Mucosa of stomach (tissue), 1 donor: ENCODE measurements at regions not wholly inside any gene's neighbourhood (a gene's known extent, or its start where the extent isn't known, plus 50 kb on each side); places are given as distances from the start of the nearest gene placed in this dataset.

ENCODE experiments used
- H3K27me3 ChIP-seq: one replicate; pipeline ENCODE4 v1.7.0; 2013; ENCODE audit warnings: mild to moderate bottlenecking, low read length; ENCODE audit not compliant: control insufficient read depth, insufficient read depth
- H3K36me3 ChIP-seq: one replicate; pipeline ENCODE4 v1.7.0; 2013; ENCODE audit warnings: low read length; ENCODE audit not compliant: control insufficient read depth, insufficient read depth
- H3K4me1 ChIP-seq: one replicate; pipeline ENCODE4 v1.7.0; 2013; ENCODE audit warnings: mild to moderate bottlenecking, low read length; ENCODE audit not compliant: control insufficient read depth, insufficient read depth
- H3K4me3 ChIP-seq: one replicate; pipeline ENCODE4 v1.7.0; 2013; ENCODE audit warnings: low read length
- H3K9ac ChIP-seq: one replicate; pipeline ENCODE4 v1.7.0; 2013; ENCODE audit warnings: mild to moderate bottlenecking, low read length, moderate library complexity
- H3K9me3 ChIP-seq: one replicate; pipeline ENCODE4 v1.7.0; 2013; ENCODE audit warnings: mild to moderate bottlenecking, low read length, moderate library complexity; ENCODE audit not compliant: control insufficient read depth
- donor health status: Pancreatic carcinoma.

DNA sequence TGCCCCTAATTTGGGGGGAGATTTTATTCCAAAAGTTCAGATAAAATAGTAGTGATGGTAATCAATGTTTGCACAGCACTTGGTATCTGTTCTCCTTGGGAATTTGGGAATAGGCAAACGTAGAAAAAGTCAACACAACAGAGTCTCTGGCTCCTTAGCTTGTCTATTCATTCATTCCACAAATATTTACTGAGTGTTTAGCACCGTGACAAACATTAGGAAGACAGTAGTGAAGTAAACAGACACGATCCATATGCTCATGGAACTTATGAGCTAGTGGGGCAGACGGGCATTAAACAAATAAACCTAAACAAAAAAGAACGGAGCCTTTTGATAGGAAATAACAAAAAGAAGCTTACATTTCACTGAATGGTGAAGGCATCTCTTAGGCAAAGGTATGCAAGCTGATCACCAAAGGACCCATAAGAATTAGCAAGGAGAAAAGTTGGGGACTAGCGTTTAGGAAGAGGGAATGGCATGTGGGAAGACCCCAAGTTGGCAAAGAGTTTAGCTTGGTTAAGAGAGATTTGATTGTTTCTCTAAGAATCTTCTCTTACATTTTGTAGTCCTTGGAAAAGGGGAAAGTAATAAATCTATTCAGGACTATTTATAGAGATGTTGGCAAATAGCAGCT, 243.9 kb upstream of the NPY start:
- H3K36me3 ChIP-seq: no peaks in the 10 kb centered on the region
- no peaks in the 10 kb centered on the region for H3K4me1 ChIP-seq
- no peaks in the 10 kb centered on the region for H3K9me3 ChIP-seq

GRCh38 chr7:24042028-24042427, 242.0 kb upstream of the NPY start:
- no peaks in the 10 kb centered on the region for H3K27me3 ChIP-seq
- no peaks in the 10 kb centered on the region for H3K9me3 ChIP-seq
- no peaks in the 10 kb centered on the region for H3K36me3 ChIP-seq
- no peak overlapping the region for H3K9ac ChIP-seq
- no peaks in the 10 kb centered on the region for H3K4me1 ChIP-seq
- H3K4me3 ChIP-seq: no peak overlapping the region

More for the DNA sequence above, 243.9 kb upstream of the NPY start:
- Histone ChIP-seq H3K4me3 (no peak overlapping the region), H3K27me3 (no peaks in the 10 kb centered on the region), H3K9ac (no peak overlapping the region)

DNA sequence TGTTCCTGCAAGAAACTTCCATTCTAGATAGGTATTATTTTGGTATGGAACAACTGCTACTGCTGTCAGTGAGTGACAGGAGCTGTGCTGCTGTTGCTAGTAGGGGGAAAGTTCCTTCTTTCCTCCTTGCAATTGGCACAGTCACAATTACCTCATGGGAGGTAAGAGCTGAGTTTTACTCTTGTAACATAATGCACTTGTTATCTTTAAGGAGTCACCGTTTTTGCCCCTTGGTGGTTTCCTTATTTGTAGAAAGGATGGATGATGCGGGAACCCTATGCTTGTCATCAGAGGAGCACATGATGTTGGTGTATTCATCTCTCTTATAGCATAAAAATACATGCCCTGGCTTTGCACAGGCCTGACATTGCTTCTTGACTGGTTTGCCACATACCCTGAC, 234.7 kb upstream of the NPY start:
- H3K4me1 ChIP-seq: no peaks in the 10 kb centered on the region
- H3K36me3 ChIP-seq: no peaks in the 10 kb centered on the region
- no peaks in the 10 kb centered on the region for H3K27me3 ChIP-seq
- H3K9ac ChIP-seq: no peak overlapping the region
- H3K4me3 ChIP-seq: no peak overlapping the region
- H3K9me3 ChIP-seq: no peaks in the 10 kb centered on the region

DNA sequence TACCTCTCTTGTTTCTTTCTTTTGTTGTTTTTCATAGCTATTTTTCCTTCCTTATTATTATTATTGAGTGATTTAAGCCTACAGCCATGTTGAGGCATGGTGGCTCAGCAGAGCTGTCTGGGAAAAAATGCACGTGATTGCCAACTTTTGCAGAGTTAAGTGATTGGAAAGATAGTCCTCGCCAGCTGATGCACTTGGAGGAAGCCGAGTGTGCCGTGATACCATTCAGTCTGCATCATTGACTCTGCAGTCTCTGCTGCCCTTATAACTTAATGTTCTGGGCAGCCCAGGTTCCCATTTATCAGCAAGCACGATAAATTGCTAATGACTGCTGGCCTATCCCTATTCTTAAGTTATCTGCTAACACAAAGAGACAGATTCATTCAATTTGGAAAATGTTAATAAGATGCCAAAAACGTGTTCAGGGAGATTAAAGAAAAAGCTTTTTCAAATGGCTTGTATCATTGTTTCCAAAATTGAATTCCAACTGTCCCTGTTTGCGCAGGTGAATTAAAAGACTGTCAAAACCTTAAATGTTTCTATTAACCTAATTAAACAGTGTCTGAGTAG, 232.9 kb upstream of the NPY start:
- Histone ChIP-seq H3K4me3 (no peak overlapping the region), H3K27me3 (no peaks in the 10 kb centered on the region), H3K36me3 (no peaks in the 10 kb centered on the region), H3K9ac (no peak overlapping the region), H3K4me1 (no peaks in the 10 kb centered on the region), H3K9me3 (no peaks in the 10 kb centered on the region)

DNA sequence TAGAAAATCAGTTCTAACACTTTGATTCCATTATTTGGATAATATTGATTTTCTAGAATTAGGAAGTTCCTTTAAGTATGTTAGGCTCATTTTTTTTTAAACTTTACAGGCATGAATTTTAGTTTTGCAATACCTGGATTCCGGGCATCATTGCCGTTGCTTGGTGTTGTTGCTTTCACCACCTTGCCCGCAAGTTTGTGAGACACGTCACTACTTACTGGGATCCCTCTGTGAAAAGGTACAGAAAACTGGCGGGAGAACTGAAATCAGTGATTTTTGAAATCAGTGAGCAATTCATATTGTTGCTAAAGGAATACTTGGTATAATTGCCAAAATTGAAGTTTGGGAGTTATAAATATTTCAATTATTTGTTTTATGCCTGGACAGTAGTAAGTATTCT, 232.3 kb upstream of the NPY start:
- Histone ChIP-seq H3K36me3 (no peaks in the 10 kb centered on the region), H3K27me3 (no peaks in the 10 kb centered on the region), H3K4me1 (no peaks in the 10 kb centered on the region), H3K9me3 (no peaks in the 10 kb centered on the region), H3K9ac (no peak overlapping the region), H3K4me3 (no peak overlapping the region)

GRCh38 chr7:24052572-24053260, 231.3 kb upstream of the NPY start:
- H3K9me3 ChIP-seq: no peaks in the 10 kb centered on the region
- no peak overlapping the region for H3K4me3 ChIP-seq
- no peaks in the 10 kb centered on the region for H3K36me3 ChIP-seq
- H3K27me3 ChIP-seq: no peaks in the 10 kb centered on the region
- H3K4me1 ChIP-seq: no peaks in the 10 kb centered on the region
- H3K9ac ChIP-seq: no peak overlapping the region

GRCh38 chr7:24054236-24054635, 229.8 kb upstream of the NPY start:
- Histone ChIP-seq H3K9ac (no peak overlapping the region), H3K4me1 (no peaks in the 10 kb centered on the region), H3K9me3 (no peaks in the 10 kb centered on the region), H3K4me3 (no peak overlapping the region), H3K27me3 (no peaks in the 10 kb centered on the region), H3K36me3 (no peaks in the 10 kb centered on the region)

GRCh38 chr7:24057243-24057642, 226.7 kb upstream of the NPY start:
- H3K4me1 ChIP-seq: no peaks in the 10 kb centered on the region
- H3K9ac ChIP-seq: no peak overlapping the region
- H3K9me3 ChIP-seq: no peaks in the 10 kb centered on the region
- no peaks in the 10 kb centered on the region for H3K27me3 ChIP-seq
- no peaks in the 10 kb centered on the region for H3K36me3 ChIP-seq
- no peak overlapping the region for H3K4me3 ChIP-seq

DNA sequence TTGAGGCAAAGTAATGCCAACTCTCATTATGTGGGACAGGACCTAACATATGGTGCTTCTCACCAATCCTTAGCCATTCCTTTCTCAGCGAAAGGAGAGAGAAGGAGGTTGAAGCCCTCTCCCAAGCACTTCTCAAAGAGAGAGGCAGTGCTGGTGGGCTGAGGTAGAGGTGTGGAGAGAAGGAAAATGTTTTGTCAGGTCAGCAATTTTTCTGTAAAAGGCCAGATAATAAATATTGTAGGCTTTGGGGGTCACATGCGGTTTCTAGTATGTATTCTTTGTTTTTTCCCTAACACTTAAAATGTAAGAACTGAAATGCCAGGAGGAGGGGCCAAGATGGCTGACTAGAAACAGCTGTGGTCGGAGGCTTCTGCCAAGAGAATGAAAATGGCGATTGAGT, 225.0 kb upstream of the NPY start:
- no peak overlapping the region for H3K4me3 ChIP-seq
- H3K9me3 ChIP-seq: no peaks in the 10 kb centered on the region
- no peaks in the 10 kb centered on the region for H3K4me1 ChIP-seq
- H3K9ac ChIP-seq: no peak overlapping the region
- no peaks in the 10 kb centered on the region for H3K27me3 ChIP-seq
- H3K36me3 ChIP-seq: no peaks in the 10 kb centered on the region

DNA sequence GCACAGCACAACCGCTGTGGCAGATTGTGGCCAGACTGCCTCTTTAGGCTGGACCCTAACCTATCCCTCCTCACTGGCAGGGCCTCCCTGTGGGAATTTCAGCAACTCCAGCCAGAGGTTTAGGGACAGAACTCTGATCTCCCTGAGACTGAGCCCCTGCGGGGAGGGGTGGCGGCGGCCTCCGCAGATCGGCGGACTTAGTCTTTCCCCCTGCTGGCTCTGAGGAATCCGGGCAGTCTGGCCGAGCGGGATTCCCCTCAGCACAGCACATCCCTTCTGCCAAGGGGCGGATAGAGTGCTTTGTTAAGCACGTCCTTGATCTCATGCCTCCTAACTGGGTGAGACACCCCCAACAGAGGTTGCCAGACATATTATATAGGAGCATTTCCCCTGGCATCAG, 224.2 kb upstream of the NPY start:
- no peaks in the 10 kb centered on the region for H3K9me3 ChIP-seq
- H3K4me3 ChIP-seq: no peak overlapping the region
- no peak overlapping the region for H3K9ac ChIP-seq
- H3K4me1 ChIP-seq: no peaks in the 10 kb centered on the region
- no peaks in the 10 kb centered on the region for H3K27me3 ChIP-seq
- no peaks in the 10 kb centered on the region for H3K36me3 ChIP-seq

DNA sequence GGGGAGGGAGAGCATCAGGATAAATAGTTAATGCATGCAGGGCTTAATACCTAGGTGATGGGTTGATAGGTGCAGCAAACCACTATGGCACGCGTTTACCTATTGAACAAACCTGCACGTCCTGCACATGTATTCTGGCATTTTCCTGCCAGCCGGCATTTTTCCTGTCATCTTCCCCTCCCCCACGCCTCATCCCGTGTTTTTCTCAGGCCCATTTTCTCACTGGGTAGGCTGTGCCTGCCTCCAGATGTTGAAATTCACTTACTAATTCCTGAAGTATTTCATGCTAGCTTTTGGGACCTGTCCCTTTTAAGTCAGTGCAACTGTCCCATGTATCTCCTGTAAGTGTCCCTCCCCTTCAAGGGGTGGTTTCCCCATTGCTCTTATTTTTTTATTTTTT, 220.3 kb upstream of the NPY start:
- no peaks in the 10 kb centered on the region for H3K27me3 ChIP-seq
- H3K9me3 ChIP-seq: no peaks in the 10 kb centered on the region
- H3K4me3 ChIP-seq: no peak overlapping the region
- H3K4me1 ChIP-seq: no peaks in the 10 kb centered on the region
- no peaks in the 10 kb centered on the region for H3K36me3 ChIP-seq
- H3K9ac ChIP-seq: no peak overlapping the region

DNA sequence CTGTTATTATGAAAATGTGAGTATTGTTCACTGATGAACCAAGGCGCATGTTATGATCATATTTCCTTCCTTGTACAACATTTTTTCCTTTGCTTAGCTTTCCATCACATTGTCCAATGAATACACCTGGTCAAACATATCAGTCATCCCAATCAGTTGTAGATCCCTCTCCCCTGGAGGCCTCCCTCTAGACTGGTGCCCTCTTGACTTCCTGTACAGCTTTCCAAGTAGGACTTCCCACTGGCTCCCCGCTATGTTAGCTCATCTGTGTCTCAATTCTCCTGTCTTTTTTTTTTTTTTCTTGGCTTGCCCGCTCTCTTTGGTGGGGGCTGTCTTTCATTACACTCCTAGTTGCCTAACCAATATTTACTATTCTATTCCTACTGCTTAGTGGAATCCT, 214.2 kb upstream of the NPY start:
- Histone ChIP-seq H3K9ac (no peak overlapping the region), H3K4me1 (peaks cover under 1% of the 10 kb centered on the region), H3K27me3 (no peaks in the 10 kb centered on the region), H3K36me3 (no peaks in the 10 kb centered on the region), H3K9me3 (no peaks in the 10 kb centered on the region), H3K4me3 (no peak overlapping the region)
